Osteoblast (primary cell): ENCODE measurements at regions not wholly inside any gene's neighbourhood (a gene's known extent, or its start where the extent isn't known, plus 50 kb on each side); places are given as distances from the start of the nearest gene placed in this dataset.
A peak's percentile ranks its signal among the peaks of the same experiment; 100 is the strongest.

ENCODE experiments used
- DNase-seq: peaks from one replicate; pipeline ENCODE4 v3.0.0; 2011; ENCODE audit warnings: low spot score, mixed read lengths; ENCODE audit not compliant: insufficient read length; ENCODE audit errors: missing footprints
- H2AFZ ChIP-seq: 2 replicates; pipeline ENCODE4 v1.6.0; 2011; ENCODE audit warnings: mild to moderate bottlenecking, low read length
- H3K27ac ChIP-seq: 2 replicates; pipeline ENCODE4 v1.5.1; 2011; ENCODE audit warnings: mild to moderate bottlenecking, low read depth, low read length, moderate library complexity
- H3K27me3 ChIP-seq: 2 replicates; pipeline ENCODE4 v1.6.0; 2012; ENCODE audit warnings: mild to moderate bottlenecking, control low read depth, inconsistent platforms, low read length, moderate library complexity; ENCODE audit not compliant: insufficient read depth
- H3K36me3 ChIP-seq: 2 replicates; pipeline ENCODE4 v1.5.1; 2011; ENCODE audit warnings: mild to moderate bottlenecking, low read length, control low read depth, moderate library complexity; ENCODE audit not compliant: insufficient read depth
- H3K4me1 ChIP-seq: 2 replicates; pipeline ENCODE4 v1.5.1; 2011; ENCODE audit warnings: mild to moderate bottlenecking, low read length, control low read depth, moderate library complexity; ENCODE audit not compliant: insufficient read depth
- H3K4me2 ChIP-seq: 2 replicates; pipeline ENCODE4 v1.6.0; 2011; ENCODE audit warnings: mild to moderate bottlenecking, low read length; ENCODE audit not compliant: insufficient read depth
- H3K4me3 ChIP-seq: fragments of 200-600 bp; sonication (generic); 3 replicates; pipeline ENCODE4 v1.5.1; 2012; ENCODE audit warnings: mild to moderate bottlenecking, low read length, inconsistent platforms; ENCODE audit not compliant: insufficient read depth
- H3K79me2 ChIP-seq: 2 replicates; pipeline ENCODE4 v1.6.0; 2012; ENCODE audit warnings: mild to moderate bottlenecking, low read length, control low read depth, inconsistent platforms; ENCODE audit not compliant: insufficient read depth
- H3K9me3 ChIP-seq: 2 replicates; pipeline ENCODE4 v1.5.1; 2011; ENCODE audit warnings: low read depth, low read length, control low read depth
- H4K20me1 ChIP-seq: 2 replicates; pipeline ENCODE4 v1.6.0; 2012; ENCODE audit warnings: mild to moderate bottlenecking, low read length, control low read depth; ENCODE audit not compliant: insufficient read depth
- CTCF ChIP-seq: IDR thresholded peaks from 2 replicates; pipeline ENCODE4 v1.5.1; 2011; ENCODE audit warnings: mild to moderate bottlenecking, low read depth, low read length, moderate library complexity; ENCODE audit errors: extremely low read depth

GRCh38 chr9:6086006-6086655, 70.7 kb upstream of the RANBP6 start:
- H3K27ac ChIP-seq: no peak overlapping the region
- H2AFZ ChIP-seq: no peak overlapping the region
- DNase-seq: no peak
- H3K4me2 ChIP-seq: no peak overlapping the region
- H3K27me3 ChIP-seq: peaks cover 2% of the 10 kb centered on the region
- H3K36me3 ChIP-seq: no peaks in the 10 kb centered on the region
- no peaks in the 10 kb centered on the region for H3K9me3 ChIP-seq
- H3K4me1 ChIP-seq: no peaks in the 10 kb centered on the region
- H3K4me3 ChIP-seq: no peak overlapping the region
- H4K20me1 ChIP-seq: no peaks in the 10 kb centered on the region
- no peaks in the 10 kb centered on the region for H3K79me2 ChIP-seq
- TF ChIP-seq CTCF: no peak

- peaks cover 3% of the 10 kb centered on the region for H3K4me1 ChIP-seq
- H3K27ac ChIP-seq: no peak overlapping the region
- H3K79me2 ChIP-seq: no peaks in the 10 kb centered on the region
- peak; percentile 62 for DNase-seq
- H3K27me3 ChIP-seq: no peaks in the 10 kb centered on the region
- peak overlapping the region; percentile 91 for H2AFZ ChIP-seq
- no peaks in the 10 kb centered on the region for H3K9me3 ChIP-seq
- no peaks in the 10 kb centered on the region for H4K20me1 ChIP-seq
- H3K4me3 ChIP-seq: peak overlapping the region; percentile 72
- peak overlapping the region; percentile 91 for H3K4me2 ChIP-seq
- H3K36me3 ChIP-seq: no peaks in the 10 kb centered on the region
- no peak for TF ChIP-seq CTCF
These were observed 64.8 kb upstream of the RANBP6 start for GRCh38 chr9:6080154-6080716.

- Histone ChIP-seq H4K20me1 (no peaks in the 10 kb centered on the region), H3K36me3 (no peaks in the 10 kb centered on the region), H3K4me3 (peak overlapping the region; percentile 72), H3K4me1 (peaks cover 3% of the 10 kb centered on the region), H3K27me3 (no peaks in the 10 kb centered on the region), H2AFZ (peak overlapping the region; percentile 91), H3K79me2 (no peaks in the 10 kb centered on the region), H3K4me2 (peak overlapping the region; percentile 91), H3K9me3 (no peaks in the 10 kb centered on the region), H3K27ac (no peak overlapping the region)
- no peak for DNase-seq
- TF ChIP-seq CTCF: no peak
These were observed 64.0 kb upstream of the RANBP6 start for GRCh38 chr9:6079386-6079785.

GRCh38 chr9:6078382-6079105, 63.1 kb upstream of the RANBP6 start:
- TF ChIP-seq CTCF: no peak
- Histone ChIP-seq H4K20me1 (no peaks in the 10 kb centered on the region), H3K4me3 (no peak overlapping the region), H3K9me3 (no peaks in the 10 kb centered on the region), H3K27me3 (no peaks in the 10 kb centered on the region), H2AFZ (no peak overlapping the region), H3K27ac (no peak overlapping the region), H3K79me2 (no peaks in the 10 kb centered on the region), H3K4me2 (no peak overlapping the region), H3K4me1 (peaks cover 3% of the 10 kb centered on the region), H3K36me3 (no peaks in the 10 kb centered on the region)
- peak; percentile 18 for DNase-seq
